ENCODE measurements at regions not wholly inside any gene's neighbourhood (a gene's known extent, or its start where the extent isn't known, plus 50 kb on each side); places are given as distances from the start of the nearest gene placed in this dataset.

DNA sequence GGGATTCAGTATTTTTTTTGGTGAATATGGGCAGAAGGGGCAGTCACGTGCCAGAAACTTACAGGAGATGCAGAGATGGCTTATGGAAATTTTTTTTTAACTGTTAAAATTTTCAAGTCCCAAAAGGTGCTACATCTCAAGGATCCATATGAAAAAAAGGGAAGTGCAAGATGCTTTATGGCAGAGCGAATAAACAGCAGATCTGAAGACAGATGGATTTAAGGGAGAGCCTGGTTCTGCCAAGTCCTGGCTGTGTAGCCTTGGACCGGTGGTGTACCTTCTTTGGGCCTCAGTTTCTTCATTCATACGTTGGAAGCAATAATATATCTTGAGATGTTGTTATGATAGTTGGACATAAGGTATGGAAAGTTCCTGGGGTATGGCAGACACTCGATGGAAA lies 91.5 kb upstream of the ARRDC4 start:
- DNase-seq: no peak

DNA sequence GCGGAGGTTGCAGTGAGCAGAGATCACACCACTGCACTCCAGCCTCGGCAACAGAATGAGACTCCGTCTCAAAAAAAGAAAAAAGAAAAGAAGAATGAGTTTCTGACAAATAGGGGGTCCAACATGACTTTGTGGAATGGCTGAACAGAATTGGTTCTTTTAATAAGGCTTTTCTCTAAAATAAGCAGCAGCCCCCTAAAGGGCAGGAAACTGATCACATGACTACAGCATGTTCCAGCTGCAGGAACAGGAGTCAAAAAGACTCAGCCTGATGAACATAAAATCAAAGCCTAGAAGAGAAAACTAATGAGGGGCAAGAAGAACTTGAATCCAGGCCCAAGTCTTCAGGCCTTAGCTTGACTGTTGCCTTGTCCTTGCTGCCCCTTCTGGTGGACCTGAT lies 89.7 kb upstream of the ARRDC4 start:
- no peak for DNase-seq

DNA sequence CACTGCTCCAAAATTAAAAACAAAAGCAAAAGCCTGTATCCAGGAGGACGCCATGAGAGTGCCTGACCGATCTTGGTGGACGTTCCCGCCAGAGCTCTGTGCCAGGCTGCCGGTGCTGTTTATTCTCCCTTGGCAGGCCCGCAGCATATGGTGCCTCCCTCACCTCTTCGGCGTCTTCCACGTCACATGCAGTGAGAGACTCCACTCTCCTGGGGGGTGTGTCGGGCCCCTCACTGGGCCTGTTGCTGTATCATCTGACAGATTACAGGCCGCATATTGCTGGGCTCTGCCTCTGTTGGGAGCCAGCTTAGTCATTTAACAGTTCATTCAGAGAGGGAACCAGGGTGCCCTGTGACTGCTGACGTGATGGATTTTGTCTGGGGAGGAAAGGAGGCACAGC lies 86.4 kb upstream of the ARRDC4 start:
- no peak for DNase-seq

DNA sequence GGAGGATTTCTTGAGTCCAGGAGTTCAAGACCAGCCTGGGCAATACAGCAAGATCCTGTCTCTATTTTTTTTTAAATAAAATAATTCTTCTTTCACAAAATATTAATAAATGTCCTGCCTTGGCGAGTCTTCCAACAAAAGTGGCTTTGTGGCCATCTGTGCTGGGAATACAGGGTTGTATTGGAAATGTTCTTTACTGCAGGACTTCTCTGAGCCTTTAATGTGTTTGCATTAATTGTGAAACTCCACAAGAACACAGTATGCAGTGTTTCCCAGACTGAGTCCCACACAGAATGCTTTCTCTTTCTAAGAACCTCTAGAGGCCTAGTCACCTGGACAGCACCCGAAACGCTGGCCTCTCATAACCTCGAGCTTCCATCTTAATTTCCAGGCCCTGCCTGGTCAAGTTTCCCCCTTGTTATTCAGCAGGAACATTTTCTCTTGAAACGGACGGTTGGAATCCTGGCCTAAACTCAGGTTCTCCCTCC lies 85.4 kb upstream of the ARRDC4 start:
- DNase-seq: no peak

DNA sequence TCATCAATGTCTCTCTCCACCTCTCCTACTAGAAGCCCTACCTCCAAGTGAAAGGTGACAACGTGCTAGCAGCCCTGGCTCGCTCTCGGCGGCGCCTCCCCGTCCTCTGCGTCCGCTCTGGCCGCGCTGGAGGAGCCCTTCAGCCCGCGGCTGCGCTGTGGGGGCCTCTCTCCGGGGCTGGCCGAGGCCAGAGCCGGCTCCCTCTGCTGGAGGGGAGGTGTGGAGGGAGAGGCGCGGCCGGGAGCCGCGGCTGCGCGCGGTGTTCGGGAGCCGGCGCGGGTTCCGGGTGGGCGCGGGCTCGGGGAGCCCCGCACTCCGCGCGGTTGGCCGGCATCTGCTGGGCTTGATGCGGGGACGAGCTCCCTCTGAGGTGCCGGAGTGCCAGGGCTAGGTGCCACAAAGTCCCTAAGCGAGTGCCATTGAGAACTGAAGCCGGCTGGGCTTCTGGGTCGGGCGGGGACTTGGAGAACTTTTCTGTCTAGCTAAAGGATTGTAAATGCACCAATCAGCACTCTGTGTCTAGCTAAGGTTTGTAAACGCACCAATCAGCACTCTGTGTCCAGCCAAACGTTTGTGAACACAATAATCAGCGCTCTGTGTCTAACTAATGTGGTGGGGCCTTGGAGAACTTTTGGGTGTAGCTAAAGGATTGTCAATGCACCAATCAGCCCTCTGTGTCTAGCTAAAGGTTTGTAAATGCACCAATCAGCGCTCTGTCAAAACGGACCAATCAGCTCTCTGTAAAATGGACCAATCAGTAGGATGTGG lies 84.8 kb upstream of the ARRDC4 start:
- no peak for DNase-seq

DNA sequence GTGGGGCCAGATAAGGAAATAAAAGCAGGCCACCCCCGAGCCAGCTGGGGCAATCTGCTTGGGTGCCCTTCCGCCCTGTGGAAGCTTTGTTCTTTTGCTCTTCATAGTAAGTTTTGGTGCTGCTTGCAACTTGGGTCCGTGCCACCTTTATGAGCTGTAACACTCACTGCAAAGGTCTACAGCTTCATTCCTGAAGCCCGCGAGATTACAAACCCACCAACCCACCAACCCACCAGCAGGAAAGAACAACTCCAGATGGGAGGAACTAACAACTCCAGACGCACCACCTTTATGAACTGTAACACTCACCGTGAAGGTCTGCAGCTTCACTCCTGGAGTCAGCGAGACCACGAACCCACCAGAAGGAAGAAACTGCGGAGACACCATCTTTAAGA lies 84.2 kb upstream of the ARRDC4 start:
- DNase-seq: no peak

DNA sequence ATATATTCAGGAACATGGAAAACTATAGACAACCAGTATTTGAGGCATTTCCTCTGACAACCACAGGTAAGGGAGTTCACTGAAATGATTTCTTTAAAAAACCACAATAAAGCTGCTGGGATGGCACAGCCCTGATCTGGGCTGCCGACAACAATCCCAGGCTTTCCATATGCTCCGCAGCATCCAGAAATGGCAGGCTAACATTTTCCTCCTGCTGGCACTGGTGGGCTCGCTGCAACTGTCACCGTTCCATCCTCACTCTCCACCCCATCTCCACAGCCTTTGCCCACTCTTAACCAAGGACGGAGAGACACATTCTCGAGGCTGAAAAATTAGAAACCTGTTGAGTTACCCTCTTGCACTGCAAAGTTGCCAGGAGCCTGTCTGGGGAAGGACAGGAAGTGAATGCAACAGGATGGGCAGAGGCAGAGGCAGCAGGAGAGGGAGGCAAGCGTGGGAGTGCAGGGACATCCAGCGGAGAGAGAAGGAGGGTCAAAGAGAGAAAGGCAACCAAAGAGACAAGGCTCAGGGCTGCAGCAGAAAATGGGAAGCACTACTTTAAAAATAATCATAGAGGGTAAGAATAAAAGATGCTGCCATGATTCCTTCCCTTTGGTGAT lies 79.0 kb upstream of the ARRDC4 start:
- no peak for DNase-seq

DNA sequence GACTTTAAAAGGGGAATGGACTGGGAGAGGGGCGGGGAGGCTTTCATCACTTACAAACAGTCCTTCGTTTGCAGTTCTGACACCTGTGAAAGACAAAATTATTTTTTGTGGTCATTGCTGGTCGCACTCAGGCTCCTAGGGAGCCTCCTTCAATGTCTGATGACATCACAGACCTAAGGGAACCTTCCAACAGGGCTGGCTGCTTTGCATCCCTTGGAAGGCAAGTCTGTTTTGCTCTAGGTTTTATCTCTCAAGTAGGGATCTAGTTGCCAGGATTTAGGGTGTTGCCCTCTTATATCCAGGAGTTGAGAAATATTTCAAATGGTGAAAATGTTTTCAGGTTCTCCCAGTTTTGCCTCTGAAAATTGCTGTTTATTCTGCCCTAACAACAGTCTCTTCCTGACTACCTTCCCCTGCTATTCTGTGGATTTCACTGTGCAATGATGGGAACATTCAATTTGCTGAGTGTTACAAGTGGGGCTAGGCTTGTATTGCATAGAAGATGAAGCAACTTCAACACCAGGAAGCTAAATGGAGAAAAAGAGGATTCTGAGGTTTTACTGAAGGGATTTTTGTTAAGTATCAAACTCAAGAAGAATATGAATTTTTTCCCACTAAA lies 75.9 kb upstream of the ARRDC4 start:
- DNase-seq: no peak

DNA sequence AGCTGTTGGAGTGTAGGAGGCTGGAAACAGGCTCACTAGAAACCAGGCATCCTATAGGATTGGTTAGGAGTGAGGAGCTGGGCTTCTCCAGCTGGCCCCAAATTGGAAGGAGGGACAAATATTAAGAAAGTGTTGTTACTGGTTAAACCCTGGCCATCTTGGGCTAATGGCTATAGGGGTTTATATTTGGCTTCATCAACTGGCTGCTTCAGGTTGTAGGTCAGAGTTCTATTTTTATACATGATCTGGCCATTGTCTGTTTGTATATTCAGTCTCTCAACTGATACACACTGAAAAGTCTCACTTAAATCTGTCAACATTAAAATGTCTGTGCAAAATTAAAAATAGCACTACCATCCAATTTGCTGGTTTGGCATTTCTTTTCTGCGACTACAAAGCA lies 70.2 kb upstream of the ARRDC4 start:
- DNase-seq: no peak

DNA sequence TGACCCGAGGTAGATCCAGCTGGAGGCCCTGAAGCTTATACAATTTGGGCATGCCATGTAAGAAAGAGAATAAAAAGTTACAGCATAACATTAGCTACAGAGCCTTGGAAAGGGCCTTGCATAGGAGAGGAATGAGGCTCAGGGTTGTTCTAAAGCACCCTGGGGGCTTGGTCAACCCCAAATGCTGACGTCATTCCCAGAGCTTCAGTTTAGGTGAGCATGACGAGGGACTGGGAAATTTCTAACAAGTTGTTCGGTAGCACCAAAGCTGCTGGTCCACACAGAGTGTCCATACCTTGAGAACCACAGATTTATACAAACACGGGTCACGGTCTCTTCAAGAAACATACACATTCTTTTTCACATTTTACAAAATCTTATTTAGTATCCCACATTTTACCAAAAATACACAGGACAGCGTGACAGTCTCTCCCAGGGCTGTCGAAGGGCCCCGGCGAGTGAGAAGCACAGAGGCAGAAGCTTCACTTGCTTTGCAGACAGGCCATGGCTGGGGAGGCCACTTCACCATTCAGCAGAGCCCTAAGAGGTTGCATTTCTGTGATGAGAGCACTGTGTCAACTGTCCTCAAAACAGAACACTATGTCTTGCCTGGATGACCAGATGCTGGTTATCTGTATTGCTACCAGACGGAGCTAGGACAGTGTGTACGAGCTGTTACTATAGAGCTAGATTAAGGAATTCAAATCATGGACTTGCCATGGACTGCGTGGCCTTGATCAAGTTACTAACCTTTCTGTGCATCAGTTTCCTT lies 68.2 kb upstream of the ARRDC4 start:
- no peak for DNase-seq

DNA sequence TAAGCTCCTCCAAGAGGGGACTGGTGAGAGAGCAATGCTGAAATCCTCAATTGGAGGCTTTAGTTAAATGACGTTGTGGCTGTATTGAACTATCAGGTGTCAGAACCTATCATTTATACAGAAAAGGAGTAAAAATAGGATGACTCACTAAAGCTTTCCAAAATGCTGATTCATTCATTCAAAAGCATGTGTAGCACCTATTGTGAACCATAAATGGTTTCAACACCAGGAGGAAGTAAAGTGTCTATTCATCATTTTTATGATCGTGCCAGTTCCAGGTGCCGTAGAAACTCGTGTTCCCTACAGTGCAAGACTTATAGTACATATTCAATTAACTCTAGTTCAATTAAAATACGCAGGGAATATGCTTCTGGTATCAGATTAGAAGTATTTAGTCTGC lies 66.5 kb upstream of the ARRDC4 start:
- DNase-seq: no peak

DNA sequence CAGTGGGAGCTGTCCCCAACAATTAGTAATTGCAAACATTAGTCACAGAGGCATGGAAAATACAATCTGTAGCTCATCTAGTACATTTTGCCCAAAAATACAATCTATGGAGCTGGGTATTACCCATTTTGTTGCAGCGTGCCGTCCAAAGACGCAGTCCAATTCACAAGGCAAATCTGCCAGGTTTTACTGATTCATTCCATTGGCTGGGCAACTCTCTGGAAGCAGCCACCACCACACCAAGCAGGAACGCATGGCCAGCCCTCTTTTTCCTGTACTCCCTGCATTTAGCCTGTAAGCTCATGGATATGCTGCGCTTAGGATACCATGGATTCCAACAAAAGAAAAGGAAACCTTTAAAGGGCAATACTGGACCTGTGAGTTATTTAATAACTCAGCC lies 60.5 kb upstream of the ARRDC4 start:
- DNase-seq: no peak

DNA sequence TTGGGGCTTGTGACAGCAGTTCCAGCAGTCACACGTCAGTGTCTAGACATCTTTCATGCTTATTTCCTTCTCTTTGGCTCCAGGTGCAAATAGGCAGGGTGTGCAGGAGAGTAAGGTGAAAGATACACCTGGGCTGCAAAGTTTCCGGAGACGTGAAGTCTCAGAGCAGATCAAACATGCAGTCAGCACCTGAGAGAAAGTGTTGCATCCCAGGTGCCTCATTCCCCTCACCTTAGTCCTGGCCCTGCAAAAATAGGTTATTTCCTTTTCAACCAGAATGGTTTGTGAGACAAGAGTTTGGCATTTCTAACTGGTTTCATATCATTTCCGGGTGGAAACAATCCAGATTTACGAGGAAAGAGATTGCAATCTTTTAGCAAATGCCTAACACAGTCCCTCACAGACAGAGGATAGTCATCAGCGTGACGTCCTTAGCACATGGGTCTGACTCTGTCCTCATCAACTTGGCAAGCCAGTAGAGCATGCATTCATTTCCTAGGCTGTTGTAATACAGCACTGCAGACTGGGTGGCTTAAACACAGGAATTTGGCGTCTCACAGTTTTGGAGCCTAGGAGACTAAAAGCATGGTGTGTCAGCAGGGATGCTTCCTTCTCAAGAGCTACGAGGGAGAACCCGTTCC lies 58.2 kb upstream of the ARRDC4 start:
- DNase-seq: no peak

DNA sequence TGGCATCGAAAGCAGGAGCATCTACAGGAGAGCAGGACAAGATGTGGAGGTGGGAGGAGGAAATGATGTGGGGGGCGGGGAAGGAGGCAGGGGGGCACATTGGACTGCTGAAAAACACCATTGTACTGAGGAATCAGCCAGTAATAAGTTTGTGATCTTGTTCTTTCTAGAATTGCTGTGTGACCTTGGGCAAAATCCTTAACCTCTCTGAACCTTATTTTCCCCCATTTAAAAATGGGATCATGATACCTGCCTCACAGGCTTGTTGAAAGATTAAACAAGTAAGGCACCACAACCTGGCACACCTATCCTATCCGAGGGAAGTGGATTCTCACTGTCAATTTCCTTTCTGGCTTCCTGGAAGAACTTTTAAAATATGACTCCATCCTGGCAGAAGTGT lies 56.9 kb upstream of the ARRDC4 start:
- no peak for DNase-seq

DNA sequence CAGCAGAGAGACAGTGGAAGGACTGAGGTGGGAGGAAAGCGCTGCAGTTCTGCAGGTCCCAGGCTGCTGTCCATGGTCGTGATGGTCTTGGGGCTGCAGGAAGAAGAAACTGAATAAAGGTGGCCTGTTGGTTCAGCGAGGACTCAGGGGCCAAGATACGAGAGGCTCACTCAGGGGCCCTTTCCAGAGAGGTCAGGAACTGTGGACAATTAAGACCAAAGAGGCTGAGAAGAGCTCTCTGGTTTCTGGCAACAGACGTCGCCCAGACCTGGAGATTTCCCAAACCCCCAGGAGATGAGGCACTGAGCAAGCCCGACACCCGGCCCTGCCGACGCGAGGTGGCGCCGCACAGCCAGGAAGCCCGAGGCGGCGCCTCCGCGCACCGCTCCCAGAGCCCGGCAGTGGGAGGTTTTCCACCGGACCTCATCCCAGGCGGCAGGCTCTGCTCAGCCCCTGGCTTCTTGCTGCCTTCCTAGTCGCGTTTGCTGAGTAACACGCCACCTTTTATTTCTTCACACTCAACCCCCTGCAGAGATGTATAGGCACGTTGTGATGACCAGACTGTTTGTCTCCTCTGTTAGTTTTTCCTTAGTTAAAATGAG lies 56.4 kb upstream of the ARRDC4 start:
- DNase-seq: peak; percentile 71

DNA sequence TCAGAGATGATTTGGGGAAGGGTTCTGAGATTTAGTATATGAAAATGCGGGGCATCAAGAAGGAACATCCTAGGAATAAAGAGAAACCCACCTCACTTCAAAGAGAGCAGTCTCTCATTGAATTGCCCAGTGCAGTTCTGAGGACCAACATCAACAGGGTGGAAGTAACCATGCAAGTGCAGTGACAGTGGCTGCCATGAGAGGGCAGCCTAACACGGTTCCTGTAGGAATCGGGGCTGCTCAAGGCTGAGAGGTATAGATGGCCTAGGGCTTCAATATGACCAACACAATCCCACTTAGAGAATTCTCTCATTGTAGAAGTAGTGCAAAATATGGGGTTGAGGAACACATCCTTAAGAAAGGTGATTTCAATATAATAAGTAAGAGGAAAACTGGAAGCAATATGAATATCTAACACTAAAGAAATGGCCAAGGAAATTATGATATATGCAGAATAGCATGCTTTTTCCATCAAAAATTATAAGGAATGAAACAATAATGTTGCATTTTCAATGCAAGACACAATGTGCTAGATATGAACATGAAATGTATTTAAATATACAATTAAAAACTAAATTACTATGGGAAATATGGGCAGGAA lies 51.1 kb upstream of the ARRDC4 start:
- peak; percentile 77 for DNase-seq

Measured in midbrain (tissue), 1 donor.